ENCODE measurements at regions not wholly inside any gene's neighbourhood (a gene's known extent, or its start where the extent isn't known, plus 50 kb on each side); places are given as distances from the start of the nearest gene placed in this dataset.

DNA sequence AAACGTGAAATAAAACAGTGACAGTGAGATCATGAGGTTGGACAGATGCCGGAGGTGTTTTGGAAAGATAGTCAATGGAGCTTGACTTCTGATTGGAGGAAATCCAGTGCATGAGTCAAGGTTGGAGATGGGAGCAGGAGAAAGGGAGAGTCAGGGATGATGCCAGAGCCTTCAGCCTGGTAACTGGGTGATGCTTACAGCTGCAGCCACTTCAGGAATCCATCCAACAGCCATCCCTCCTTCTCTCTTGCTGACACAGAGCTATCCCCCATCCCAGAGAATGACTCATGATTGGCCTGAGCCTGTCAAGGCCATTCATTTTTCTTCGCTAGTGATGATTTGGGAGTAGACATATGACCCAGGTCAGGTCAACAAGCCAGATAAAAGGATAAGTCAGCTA is 112.8 kb downstream of the SAMD5 start:
- FAIRE-seq (no peak), DNase-seq (ENCODE audit: low spot score) (peak; percentile 42)

DNA sequence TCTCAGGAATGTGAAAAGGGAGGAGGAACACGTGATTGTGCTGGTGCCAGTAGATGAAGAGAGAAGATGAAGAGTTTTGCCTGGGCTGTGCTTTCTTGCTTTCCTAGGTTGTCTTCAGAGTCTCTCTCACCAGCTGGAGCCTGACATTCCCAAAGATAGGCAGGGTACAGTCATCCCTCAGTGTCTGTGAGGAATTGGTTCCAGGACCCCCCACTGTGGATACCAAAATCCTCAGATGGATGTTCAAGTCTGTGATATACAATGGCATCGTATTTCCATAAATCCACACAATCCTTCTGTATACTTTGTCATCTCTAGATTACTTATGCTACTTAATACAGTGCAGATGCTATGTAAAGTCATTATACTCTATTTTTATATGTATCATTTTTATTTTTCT is 113.5 kb downstream of the SAMD5 start:
- FAIRE-seq = no peak
- DNase-seq (ENCODE audit: low spot score) = no peak

- FAIRE-seq (no peak), DNase-seq (ENCODE audit: low spot score) (no peak)
Observed at GRCh38 chr6:147624946-147625515, 116.5 kb downstream of the SAMD5 start.

DNA sequence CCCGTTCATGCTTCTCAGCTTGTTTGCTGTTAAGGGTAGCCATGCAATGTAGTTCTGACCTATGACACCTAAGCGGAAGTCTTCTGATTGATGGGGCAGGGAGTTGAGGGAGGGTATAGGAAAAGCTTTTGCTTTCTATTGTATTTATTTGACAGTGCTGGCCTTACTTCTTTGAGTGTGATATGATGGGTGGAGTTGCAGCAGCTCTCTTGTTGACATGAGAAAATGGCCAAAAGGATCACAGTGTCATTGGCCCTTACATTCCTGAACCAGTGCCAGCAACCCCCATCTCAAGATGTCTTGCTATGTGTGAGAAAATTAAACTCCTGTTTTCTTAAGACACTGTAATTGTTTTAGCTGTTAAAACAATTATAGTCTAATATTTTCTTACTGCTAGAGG is 117.5 kb downstream of the SAMD5 start:
- FAIRE-seq = no peak
- no peak for DNase-seq (ENCODE audit: low spot score)

DNA sequence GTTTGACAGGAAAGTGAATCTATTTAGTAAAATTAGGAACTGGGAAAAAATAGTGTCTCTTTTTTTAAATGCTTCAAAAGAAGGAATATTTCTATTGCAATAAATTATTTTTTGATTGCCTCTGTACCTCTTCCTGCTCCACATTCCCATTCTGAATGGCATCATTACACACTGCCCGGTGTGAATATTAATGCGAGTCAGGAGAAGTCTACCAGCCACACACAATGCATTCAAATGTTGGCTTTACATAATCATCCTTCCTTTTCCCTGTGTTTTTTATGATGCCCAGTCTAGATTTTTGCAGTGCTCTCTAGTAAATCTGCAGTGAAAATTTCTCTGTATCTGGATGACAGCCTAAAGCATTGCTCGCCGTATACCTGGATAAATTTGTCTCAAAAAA is 118.9 kb downstream of the SAMD5 start:
- FAIRE-seq = no peak
- no peak for DNase-seq (ENCODE audit: low spot score)

DNA sequence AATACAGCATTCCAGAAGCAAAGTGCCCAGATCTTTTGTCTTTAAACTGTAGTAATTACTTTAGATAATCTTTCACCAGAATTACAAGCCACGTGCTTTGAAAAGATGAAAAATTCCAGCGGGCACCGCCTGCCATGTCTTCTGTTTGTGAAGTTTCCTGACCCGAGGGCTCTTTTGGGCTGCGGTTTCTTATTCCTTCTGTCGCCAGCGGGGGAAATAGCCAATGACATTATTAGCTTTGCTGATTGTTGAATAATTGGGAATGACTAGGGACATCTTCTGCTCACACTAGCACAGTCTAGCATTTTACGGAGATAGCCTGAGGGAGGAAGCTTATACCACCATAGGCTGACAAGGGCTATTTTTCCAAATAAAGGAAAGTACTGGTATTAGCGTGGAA is 124.7 kb downstream of the SAMD5 start:
- no peak for DNase-seq (ENCODE audit: low spot score)
- no peak for FAIRE-seq

DNA sequence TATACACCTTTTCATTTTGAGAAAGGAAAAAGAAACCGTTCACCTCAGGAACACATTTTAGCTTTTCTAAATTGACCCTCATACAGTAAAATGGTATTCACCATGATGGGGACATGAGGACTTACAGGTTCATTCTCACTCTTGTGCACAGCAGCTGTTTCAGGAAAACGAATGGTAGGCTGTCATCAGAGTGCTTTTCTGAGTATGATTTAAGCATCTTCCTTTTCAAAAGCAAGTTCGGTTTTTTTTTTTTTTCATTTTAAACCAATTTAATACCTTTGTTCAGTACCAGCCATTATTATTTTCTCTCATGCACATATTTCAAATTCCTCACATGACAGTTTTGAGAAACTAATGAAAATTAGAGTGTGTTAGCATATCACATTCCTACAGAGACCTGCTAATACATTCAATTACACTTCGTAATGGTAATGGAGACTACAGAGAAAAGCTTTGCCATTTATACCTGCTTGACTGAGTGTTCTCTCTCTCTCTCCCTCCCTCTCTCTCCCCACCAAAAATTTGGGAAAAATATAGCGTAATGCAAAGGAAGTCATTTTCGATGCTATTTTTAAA is 129.2 kb downstream of the SAMD5 start:
- no peak for FAIRE-seq

DNA sequence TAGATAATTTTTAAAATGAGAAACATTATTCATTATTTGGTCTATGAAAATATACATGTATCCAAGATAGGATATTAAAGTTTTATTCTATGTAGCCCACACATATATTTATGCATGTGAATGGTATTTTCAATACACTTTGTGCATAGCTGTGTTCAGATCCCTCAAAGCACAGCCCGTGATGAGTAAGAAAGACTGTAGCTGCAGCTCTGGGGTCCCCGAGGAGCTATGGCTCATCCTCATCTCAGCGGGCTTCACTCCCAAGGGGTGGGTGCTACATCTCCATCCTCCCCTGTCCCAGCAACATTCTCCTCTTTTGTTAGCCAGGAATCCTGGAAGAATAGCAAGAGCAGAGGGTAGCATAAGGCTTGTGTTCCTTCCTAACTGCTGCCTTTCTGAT is 130.8 kb downstream of the SAMD5 start:
- DNase-seq (ENCODE audit: low spot score) (no peak), FAIRE-seq (no peak)

More for the DNA sequence above, 129.2 kb downstream of the SAMD5 start:
- no peak for DNase-seq (ENCODE audit: low spot score)

- DNase-seq (ENCODE audit: low spot score) (no peak), FAIRE-seq (no peak)
Observed at GRCh38 chr6:147640606-147641005, 132.1 kb downstream of the SAMD5 start.

GRCh38 chr6:147641511-147641910 is 133.0 kb downstream of the SAMD5 start:
- no peak for FAIRE-seq
- no peak for DNase-seq (ENCODE audit: low spot score)

DNA sequence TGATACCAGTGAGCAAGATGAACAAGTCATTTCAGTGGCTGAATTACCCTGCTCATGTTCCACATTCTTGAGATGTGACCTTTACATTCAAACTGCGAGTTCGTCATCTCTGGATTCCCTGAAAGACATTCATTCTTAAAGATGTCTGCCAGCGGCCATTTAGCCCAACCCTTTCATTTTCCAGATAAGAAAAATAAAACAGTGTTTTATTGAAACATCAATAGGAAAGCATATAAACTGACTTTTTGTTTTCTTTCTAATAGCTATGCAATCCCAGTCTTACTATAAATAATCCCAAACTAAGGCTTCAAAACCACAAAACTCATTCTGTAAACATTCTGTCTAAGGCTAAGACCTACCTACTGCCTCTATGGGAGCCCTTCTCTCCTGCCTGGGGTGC is 134.0 kb downstream of the SAMD5 start:
- FAIRE-seq (no peak), DNase-seq (ENCODE audit: low spot score) (no peak)

DNA sequence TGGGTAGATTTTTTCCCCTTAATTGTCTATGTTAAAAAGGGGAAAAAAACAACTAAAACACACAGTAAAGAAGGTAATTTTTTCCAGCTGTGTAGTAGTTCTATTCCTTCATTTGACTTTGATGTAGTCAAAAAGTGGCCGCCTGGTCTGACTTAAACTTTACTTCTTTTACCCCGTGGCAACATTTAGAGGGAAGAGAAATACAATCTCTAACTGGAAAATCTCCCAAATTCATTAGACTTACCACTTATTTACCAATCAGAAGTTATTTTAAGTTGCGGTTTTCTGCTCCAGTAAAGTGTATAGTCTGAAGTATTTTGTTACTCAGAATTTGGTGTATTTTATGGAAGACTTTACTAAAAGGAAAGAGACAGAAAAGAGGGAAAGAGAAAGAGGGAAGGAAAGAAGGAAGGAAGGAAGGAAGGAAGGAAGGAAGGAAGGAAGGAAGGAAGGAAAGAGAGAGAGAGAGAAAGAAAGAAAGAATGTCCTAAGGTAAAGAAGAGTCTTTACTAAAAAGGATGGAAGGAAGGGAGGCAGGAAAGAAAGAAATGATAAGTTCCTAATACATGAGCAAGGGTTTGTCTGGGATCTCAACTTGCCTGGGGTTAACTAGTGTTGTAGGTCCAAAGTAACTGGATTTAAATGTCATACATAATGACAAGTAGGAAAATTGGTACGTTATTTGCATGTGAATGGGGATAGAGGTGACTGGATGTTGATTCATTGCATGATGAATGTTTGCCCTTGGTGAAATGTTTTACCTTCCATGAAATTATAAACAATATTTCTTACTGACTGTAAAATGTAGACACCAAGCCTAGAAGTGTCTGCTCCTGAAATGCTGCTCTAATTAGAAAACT is 135.1 kb downstream of the SAMD5 start:
- FAIRE-seq (no peak), DNase-seq (ENCODE audit: low spot score) (no peak)

DNA sequence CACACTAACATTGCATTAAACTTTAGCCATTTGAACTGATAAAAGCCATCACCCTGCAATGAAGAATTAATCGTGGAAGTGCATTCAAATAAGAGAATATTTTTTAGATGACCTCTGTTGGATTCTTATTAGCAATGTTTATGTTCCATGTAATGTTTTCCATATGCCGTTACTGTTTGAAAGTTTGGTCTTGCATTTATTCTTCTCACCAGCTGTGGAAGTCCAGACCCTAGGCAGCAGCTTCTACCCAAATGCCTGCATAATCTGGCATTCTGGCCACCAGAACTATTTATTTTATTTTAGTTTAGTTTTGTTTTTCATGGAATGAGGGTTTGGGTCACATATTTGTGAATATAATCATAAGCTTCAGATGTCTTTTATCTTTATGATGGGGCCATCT is 140.4 kb downstream of the SAMD5 start:
- DNase-seq (ENCODE audit: low spot score) (no peak), FAIRE-seq (no peak)

- no peak for FAIRE-seq
- DNase-seq (ENCODE audit: low spot score) = no peak
Observed at GRCh38 chr6:147651249-147652063, 143.0 kb downstream of the SAMD5 start.

DNA sequence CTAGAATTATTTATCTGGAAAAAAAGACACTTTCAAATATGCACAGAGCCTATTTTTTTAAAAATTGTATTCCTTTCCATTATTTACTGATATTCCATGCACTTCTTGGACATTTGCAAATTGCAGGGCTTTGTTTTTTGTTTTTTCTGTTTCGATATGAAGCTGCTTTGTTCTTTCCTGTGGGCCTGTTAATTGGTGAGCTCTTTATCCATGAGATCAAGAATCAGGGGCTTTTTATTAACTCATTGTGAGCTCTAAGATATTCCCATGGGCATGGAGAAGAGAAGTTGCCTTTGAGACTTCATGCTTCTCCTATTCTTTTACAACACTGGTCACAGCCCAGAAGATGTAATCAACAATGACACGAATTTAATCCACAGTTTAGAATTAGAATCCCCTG is 145.1 kb downstream of the SAMD5 start:
- DNase-seq (ENCODE audit: low spot score) = no peak
- no peak for FAIRE-seq

DNA sequence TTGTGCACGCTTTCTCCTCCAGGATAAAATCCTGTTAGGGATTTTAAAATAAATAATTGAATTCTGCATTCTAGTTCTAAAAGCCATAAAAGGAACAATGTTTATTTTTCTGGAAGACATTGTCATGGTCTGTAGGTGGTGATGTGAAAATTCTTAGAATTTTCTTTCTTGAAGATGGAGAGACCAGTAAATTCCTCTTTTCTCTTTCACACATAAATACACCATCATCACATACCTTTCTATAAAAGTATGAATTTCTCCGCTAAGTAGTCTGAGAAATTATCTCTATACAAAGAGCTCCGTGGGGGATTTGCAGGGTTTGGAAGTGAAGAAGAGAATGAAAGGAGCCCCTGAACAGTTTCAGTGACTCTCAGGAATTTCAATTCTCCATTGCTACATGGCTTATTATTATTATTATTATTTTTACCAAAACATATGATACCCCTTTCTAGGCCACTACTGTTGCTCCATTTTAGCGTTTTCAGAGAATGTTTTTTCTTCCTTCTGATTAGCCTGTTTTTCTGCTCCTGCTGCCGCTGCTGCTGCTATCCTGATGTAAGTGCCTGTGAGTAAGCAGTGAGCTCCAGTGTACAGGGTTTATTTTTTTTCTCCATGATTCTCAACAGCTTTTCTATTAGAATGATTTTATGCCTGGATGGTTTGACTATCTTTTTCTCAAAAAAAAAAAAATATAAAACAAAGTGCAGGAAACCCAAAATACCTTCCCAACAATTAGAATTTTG is 145.8 kb downstream of the SAMD5 start:
- DNase-seq (ENCODE audit: low spot score) (no peak), FAIRE-seq (no peak)

GRCh38 chr6:147660334-147661311 is 152.1 kb downstream of the SAMD5 start:
- FAIRE-seq (no peak), DNase-seq (ENCODE audit: low spot score) (no peak)

GRCh38 chr6:147662646-147663045 is 154.2 kb downstream of the SAMD5 start:
- FAIRE-seq = no peak
- no peak for DNase-seq (ENCODE audit: low spot score)

DNA sequence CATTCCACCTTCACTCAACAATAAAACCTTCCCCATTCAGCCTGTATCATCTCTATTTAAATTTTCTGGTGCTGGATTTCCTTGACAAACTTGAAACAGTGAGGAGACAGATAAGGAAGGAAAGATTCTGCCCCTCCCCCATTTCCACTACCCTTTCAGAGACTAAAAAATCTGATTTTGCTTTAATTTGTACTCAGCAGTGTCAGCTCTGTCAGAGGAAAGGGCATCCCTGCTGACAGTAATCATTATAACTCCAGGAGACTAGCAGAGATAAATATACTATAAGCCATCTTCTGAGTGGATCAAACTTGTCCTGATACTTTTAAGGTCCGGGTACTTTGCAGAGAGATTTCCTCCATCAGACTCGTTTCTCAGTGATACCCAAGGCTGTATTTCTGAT is 155.6 kb downstream of the SAMD5 start:
- DNase-seq (ENCODE audit: low spot score) = no peak
- FAIRE-seq = no peak

DNA sequence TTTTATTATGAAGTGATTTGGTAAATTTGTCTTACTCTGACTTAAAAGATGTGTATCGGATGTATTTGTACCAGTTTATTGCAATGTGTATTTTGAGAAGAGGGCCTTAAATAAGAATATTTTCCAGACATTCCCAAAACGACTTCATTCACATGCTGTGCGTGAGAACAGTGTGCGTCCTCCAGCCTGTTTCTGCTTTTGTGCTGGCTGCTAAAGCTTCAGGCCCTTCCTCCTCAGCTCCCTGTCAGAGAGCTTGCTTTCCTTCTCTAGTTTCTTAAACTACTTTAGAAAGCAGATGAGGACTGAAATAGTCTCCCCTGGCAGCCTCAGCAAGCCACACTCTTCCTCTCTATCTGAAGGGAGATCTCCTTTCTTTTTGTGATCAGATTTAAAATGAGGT is 157.8 kb downstream of the SAMD5 start:
- FAIRE-seq (no peak), DNase-seq (ENCODE audit: low spot score) (no peak)
